ENCODE measurements at regions not wholly inside any gene's neighbourhood (a gene's known extent, or its start where the extent isn't known, plus 50 kb on each side); places are given as distances from the start of the nearest gene placed in this dataset.
"Not testable (repeated sequence)": the region's sequence is repeated elsewhere in the genome, so short reads cannot be mapped to it uniquely, and the experiment has no call there.

DNA sequence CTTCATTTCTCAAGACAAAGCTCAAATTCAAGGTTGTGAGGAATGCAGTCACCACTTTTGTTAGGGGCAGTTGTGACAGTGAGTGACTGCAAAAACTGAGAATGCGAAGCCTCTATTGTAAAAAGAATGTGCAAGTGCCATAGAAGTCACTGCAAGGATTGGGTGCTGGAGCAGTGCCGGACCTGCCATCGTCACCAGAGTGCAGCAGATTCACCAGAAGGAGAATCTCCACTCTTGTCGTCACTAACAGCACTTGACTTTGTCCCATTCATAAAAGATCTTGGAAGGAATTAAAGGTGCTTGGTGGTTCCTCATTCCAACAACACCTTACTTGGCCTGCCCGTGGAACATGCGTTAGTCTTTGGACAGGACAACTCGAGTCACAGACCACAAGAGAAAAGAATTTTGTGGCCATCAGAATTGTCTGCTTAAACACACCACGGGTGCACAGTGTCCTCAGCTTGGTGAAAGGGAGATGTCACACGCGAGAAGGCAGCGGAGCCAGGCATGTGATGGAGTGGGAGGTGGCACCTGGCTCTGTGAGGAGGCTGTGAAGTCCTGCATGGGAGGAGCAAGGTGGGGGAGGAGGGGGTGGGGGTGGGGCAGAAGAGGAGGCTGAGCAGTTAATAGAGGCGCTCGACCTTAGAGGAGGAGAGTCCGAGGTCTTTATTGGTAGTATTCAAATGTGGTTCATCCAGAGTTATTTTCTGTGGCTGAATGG lies 100.9 kb upstream of the SPDYE9 start:
- TF ChIP-seq, protein P1, sequence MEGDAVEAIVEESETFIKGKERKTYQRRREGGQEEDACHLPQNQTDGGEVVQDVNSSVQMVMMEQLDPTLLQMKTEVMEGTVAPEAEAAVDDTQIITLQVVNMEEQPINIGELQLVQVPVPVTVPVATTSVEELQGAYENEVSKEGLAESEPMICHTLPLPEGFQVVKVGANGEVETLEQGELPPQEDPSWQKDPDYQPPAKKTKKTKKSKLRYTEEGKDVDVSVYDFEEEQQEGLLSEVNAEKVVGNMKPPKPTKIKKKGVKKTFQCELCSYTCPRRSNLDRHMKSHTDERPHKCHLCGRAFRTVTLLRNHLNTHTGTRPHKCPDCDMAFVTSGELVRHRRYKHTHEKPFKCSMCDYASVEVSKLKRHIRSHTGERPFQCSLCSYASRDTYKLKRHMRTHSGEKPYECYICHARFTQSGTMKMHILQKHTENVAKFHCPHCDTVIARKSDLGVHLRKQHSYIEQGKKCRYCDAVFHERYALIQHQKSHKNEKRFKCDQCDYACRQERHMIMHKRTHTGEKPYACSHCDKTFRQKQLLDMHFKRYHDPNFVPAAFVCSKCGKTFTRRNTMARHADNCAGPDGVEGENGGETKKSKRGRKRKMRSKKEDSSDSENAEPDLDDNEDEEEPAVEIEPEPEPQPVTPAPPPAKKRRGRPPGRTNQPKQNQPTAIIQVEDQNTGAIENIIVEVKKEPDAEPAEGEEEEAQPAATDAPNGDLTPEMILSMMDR (IDR thresholded peaks at IDR 0.05), result not testable (repeated sequence)
- TF ChIP-seq POLR2A (IDR thresholded peaks at IDR 0.05), result not testable (repeated sequence)

Measured in uterus (tissue), 2 donors.